ENCODE measurements at regions not wholly inside any gene's neighbourhood (a gene's known extent, or its start where the extent isn't known, plus 50 kb on each side); places are given as distances from the start of the nearest gene placed in this dataset.

DNA sequence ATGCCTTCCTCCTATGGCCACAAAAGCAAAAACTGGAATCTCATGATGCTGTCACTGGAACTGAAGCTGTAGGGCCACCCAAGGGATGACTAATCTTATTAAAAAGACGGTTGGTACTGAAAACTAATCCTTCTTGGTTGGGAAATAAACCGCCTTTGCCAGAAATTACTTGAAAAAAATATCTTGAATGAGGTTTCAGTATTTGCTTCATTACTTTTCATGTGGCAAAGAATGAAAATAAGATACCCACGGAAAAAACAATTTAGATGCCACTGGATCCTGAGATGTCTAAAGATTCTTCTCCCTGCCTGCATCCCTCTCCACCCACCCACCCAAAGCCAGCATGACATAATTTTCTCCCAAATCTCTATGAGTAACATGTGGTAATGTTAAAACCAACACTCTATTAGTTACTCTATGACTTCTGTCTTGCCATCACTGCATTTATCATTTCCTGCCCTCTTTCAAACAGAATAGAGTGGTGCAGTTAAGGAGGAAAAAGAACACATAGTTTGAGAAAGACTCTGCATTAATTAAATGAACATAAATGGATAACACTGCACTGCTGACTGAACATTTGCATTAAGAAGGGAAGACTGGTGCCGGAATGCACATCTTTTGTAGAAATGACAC, 111.8 kb upstream of the DPH6 start:
- POLR2A ChIA-PET, result no interaction called here
- intact Hi-C loops (cut with micrococcal nuclease; ENCODE audit: unreplicated experiment), result no loop called here

GRCh38 chr15:35663956-35664355, 118.0 kb upstream of the DPH6 start:
- Mint-ChIP-seq H3K27ac (ENCODE audit: unreplicated experiment) (no peak overlapping the region), H3K27me3 (ENCODE audit: insufficient read depth, unreplicated experiment) (no peaks in the 10 kb centered on the region), H3K4me3 (ENCODE audit: unreplicated experiment) (no peak overlapping the region), H3K9me3 (ENCODE audit: unreplicated experiment) (no peaks in the 10 kb centered on the region), H3K36me3 (ENCODE audit: insufficient read depth, unreplicated experiment) (no peaks in the 10 kb centered on the region), H3K4me1 (ENCODE audit: low read depth, unreplicated experiment) (peaks cover 3% of the 10 kb centered on the region)
- Histone ChIP-seq H3K27me3 (replicated peaks; ENCODE audit: control insufficient read depth, insufficient read depth, low read length) (no peaks in the 10 kb centered on the region), H3K36me3 (ENCODE audit: control insufficient read depth, insufficient read depth, low read length) (no peaks in the 10 kb centered on the region), H3K4me1 (0 out of 2 replicates have a peak, but pooled peaks cover under 1% of the 10 kb centered on the region), H3K9me3 (no peaks in the 10 kb centered on the region), H3K4me3 (ENCODE audit: low read depth, low read length) (no peak overlapping the region)
- no peak for DNase-seq
- ChIA-PET CTCF (no interaction called here), POLR2A (no interaction called here)
- intact Hi-C loops (cut with micrococcal nuclease; ENCODE audit: unreplicated experiment), result no loop called here
- TF ChIP-seq, protein P1, sequence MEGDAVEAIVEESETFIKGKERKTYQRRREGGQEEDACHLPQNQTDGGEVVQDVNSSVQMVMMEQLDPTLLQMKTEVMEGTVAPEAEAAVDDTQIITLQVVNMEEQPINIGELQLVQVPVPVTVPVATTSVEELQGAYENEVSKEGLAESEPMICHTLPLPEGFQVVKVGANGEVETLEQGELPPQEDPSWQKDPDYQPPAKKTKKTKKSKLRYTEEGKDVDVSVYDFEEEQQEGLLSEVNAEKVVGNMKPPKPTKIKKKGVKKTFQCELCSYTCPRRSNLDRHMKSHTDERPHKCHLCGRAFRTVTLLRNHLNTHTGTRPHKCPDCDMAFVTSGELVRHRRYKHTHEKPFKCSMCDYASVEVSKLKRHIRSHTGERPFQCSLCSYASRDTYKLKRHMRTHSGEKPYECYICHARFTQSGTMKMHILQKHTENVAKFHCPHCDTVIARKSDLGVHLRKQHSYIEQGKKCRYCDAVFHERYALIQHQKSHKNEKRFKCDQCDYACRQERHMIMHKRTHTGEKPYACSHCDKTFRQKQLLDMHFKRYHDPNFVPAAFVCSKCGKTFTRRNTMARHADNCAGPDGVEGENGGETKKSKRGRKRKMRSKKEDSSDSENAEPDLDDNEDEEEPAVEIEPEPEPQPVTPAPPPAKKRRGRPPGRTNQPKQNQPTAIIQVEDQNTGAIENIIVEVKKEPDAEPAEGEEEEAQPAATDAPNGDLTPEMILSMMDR (IDR thresholded peaks at IDR 0.05; ENCODE audit: insufficient read depth in 1 of 2, low read depth in 1 of 2, low read length in 1 of 2, severe bottlenecking in 1 of 2, unreplicated experiment in 1 of 2), result no peak
- BruUV-seq (replicated peaks), result no TSS peak

More for the DNA sequence above, 111.8 kb upstream of the DPH6 start:
- no peaks in the 10 kb centered on the region for H3K9me3 Mint-ChIP-seq (ENCODE audit: unreplicated experiment)
- no peak overlapping the region for H3K27ac Mint-ChIP-seq (ENCODE audit: unreplicated experiment)
- H3K4me1 Mint-ChIP-seq (ENCODE audit: low read depth, unreplicated experiment), result no peaks in the 10 kb centered on the region
- H3K36me3 Mint-ChIP-seq (ENCODE audit: insufficient read depth, unreplicated experiment), result no peaks in the 10 kb centered on the region
- DNase-seq, result no peak
- TF ChIP-seq, protein P1 (IDR thresholded peaks at IDR 0.05; ENCODE audit: insufficient read depth in 1 of 2, low read depth in 1 of 2, low read length in 1 of 2, severe bottlenecking in 1 of 2, unreplicated experiment in 1 of 2), result no peak
- no peak overlapping the region for H3K4me3 Mint-ChIP-seq (ENCODE audit: unreplicated experiment)
- no TSS peak for BruUV-seq (replicated peaks)
- Histone ChIP-seq H3K9me3 (no peaks in the 10 kb centered on the region), H3K4me1 (peaks cover 13% of the 10 kb centered on the region; the same call in 1 of the 2 replicates), H3K27me3 (replicated peaks; ENCODE audit: control insufficient read depth, insufficient read depth, low read length) (no peaks in the 10 kb centered on the region), H3K36me3 (ENCODE audit: control insufficient read depth, insufficient read depth, low read length) (no peaks in the 10 kb centered on the region), H3K4me3 (ENCODE audit: low read depth, low read length) (no peak overlapping the region)
- CTCF ChIA-PET, result no interaction called here
- no peaks in the 10 kb centered on the region for H3K27me3 Mint-ChIP-seq (ENCODE audit: insufficient read depth, unreplicated experiment)

DNA sequence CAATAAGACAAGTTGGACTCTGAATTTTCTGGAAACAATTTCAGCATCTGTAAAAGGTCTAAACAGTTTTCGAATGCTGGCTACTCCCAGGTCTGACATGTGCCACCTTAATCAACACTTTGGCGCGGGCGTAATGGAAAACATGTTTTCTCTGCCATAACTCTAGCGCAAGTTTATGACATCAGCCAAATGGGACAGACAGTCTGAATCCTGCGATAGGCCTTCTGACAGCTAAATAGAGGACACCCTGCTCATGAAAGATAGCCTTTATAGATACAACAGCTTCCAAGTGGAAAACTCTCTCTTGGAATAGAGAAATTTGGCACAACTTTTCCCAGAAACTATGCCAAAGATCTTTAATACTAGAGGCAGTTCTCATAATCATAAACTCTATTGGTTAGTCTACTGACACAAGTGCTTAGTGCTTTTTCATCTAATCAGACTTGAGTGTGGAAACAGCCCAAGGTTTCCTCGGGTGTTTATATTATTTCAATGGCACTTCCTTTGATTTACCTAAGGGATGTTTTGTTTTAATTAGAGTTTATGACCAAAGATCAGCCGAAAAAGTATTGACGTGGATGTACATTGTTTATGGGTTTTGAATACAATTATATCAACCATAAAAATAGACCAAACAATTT, 120.1 kb upstream of the DPH6 start:
- no peak for DNase-seq
- Histone ChIP-seq H3K36me3 (ENCODE audit: control insufficient read depth, insufficient read depth, low read length) (no peaks in the 10 kb centered on the region), H3K27me3 (replicated peaks; ENCODE audit: control insufficient read depth, insufficient read depth, low read length) (no peaks in the 10 kb centered on the region), H3K4me1 (0 out of 2 replicates have a peak, but pooled peaks cover 5% of the 10 kb centered on the region), H3K9me3 (no peaks in the 10 kb centered on the region), H3K4me3 (ENCODE audit: low read depth, low read length) (no peak overlapping the region)
- no peaks in the 10 kb centered on the region for H3K9me3 Mint-ChIP-seq (ENCODE audit: unreplicated experiment)
- no peaks in the 10 kb centered on the region for H3K36me3 Mint-ChIP-seq (ENCODE audit: insufficient read depth, unreplicated experiment)
- no peaks in the 10 kb centered on the region for H3K27me3 Mint-ChIP-seq (ENCODE audit: insufficient read depth, unreplicated experiment)
- TF ChIP-seq, protein P1 (IDR thresholded peaks at IDR 0.05; ENCODE audit: insufficient read depth in 1 of 2, low read depth in 1 of 2, low read length in 1 of 2, severe bottlenecking in 1 of 2, unreplicated experiment in 1 of 2), result no peak
- ChIA-PET POLR2A (no interaction called here), CTCF (no interaction called here)
- BruUV-seq (replicated peaks), result no TSS peak
- intact Hi-C loops (cut with micrococcal nuclease; ENCODE audit: unreplicated experiment), result no loop called here
- no peak overlapping the region for H3K27ac Mint-ChIP-seq (ENCODE audit: unreplicated experiment)
- no peak overlapping the region for H3K4me3 Mint-ChIP-seq (ENCODE audit: unreplicated experiment)
- peaks cover 15% of the 10 kb centered on the region for H3K4me1 Mint-ChIP-seq (ENCODE audit: low read depth, unreplicated experiment)

Data from Caco-2 (cell line).